NCI-H146 (cell line): ENCODE measurements at regions not wholly inside any gene's neighbourhood (a gene's known extent, or its start where the extent isn't known, plus 50 kb on each side); places are given as distances from the start of the nearest gene placed in this dataset.
"Not testable (repeated sequence)": the region's sequence is repeated elsewhere in the genome, so short reads cannot be mapped to it uniquely, and the experiment has no call there.

ENCODE experiments used
- DNase-seq: peaks from one replicate; lab custom pipeline; 2025; lab: John Stamatoyannopoulos, UW

DNA sequence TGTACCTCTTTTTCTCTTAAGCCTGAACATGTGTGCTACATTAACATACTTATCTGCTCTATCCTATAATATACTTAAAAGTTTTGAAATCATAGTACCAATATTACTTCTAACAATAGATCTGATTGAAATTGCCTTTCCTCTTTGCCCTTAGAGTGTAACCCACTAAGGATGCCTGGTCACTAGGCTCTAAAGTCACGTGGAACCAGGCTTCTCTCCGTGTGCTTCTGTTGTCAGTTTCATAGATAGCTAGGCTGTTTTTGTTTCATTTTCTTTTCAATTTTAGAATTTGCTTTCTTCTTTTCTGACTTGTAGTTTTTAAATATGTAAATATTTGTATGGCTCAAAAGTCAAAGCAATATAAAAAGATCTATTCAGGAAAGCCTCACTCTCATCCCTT, 100.5 kb upstream of the PZP start:
- not testable (repeated sequence) for DNase-seq

DNA sequence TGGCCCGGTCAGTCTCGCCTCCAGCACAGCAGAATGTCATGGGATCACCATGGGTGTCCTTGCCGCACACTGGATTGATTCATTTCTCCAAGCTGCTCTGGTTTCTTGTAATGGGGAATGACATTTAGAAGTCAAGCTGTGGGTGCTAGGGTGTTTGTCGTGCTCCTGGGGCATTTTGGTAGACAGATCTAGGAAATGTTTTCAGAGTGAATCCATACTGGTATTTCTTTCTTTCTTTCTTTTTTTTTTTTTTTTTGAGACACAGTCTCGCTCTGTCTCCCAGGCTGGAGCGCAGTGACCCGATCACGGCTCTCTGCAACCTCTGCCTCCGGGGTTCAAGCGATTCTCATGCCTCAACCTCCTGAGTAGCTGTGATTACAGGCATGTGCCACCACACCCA, 100.0 kb upstream of the PZP start:
- DNase-seq: not testable (repeated sequence)

DNA sequence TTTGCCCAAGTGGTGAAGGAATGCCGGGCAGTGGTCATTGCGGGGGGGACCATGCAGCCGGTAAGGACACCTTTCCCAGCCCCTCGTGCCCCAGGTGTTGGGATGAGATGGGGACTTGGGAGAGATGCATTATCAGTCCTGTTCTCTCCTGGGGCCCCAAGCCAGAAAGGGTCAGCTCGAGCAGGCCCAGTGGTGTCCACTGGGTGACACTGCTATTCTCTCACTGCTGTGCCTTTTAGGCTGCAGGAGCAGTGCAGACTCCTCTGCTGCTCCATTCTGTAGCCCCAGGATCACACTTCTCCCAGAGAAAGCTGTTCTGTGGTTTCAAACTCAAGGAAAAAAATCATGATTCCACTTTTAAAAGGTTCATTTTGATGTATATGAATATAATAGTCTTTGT, 99.1 kb upstream of the PZP start:
- not testable (repeated sequence) for DNase-seq

DNA sequence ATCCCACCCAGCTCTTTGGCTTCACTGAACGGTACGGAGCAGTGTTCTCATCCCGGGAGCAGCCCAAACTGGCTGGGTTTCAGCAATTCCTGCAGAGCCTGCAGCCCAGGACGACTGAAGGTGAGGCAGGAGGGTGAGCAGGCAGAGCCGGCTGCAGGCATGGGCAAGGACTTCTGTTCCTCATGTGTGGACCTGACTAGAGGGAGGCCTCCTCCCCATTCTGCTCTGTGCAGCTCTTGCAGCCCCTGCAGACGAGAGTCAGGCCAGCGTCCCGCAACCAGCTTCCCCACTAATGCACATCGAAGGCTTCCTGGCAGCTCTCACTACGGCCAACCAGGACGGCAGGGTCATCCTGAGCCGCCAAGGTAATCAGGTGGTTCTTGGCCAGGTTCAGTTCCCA, 97.8 kb upstream of the PZP start:
- not testable (repeated sequence) for DNase-seq

DNA sequence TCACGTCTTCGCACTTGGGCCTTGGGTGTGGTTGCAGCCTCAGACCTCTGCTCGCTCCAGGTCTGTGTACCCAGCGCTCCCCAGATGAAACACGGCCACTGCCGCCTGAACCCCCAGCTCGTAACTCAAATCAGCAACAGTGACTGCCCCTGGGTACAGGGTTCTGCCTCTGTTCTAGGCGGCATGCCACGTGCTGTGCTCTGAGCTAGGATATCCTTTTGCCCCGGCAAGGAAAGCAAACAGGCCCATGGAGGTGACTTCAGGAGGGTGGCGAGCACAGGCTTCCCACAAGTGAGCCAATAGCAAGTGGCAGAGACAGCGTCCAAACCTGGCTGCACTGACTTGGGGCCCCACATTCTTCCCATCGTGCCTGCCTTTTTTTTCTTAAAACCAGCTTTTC, 96.3 kb upstream of the PZP start:
- not testable (repeated sequence) for DNase-seq

DNA sequence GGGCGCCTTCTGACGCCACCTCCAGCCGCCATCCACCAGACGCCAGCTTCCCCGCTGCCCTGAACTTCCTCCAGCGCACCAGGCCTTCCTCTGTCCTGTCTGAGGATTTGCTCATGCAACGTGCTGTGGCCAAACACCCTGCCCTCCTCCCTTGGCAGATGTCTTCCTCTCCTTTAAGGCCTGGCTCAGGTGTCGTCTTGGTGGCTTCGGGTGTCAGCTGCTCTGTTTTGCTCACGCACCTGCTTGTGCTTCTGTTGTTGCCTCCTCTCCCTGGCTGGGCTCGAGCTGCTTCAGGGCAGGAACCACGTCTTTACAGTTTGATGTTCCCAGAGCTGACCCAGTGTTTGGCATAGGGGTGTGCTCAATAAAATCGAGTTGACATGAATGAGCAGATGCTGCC, 87.7 kb upstream of the PZP start:
- DNase-seq: not testable (repeated sequence)

DNA sequence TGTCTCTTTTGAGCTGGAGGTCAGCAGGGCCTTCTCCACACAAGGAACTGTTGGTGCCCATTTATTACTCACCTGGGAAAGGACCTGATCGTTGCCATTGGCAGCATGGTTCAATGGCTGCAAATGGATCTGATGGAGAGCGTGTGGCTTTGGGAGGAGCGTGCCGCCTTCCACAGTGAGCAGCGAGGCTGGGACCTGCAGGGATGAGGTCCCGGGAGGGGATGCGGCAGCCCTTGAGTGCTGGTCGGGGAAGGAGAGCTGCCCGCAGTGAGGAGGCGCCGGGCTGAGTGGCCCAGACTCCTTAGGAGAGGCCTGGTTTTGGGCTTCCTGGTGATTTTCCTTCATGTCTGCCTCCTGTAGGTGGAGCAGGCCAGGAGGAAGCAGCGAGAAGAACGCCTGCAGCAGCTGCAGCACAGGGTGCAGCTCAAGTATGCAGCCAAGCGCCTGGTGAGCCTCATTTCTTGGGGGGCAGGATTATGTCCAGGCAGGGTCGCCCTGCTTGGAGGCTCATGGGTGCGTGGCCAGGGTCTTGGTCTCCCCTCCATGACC, 86.0 kb upstream of the PZP start:
- not testable (repeated sequence) for DNase-seq

DNA sequence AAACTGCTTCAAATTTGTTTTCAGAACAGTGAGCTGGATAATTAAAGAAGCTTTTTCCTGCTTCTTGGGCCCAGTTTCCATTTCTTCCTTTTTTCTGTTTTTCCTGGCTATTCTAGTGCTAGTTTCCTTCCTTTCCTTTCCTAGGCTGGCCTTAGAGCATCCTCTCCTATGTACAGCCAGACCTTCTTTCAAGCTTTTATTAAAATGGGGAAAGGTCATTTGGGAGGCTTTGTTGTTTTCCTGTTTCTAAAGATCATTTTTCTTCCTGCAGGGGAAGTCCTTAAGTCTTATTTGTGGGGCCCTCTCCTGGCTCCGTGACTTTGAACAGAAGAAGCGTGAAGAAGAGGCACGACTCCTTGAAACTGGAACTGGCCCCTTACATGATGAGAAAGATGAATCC, 85.2 kb upstream of the PZP start:
- not testable (repeated sequence) for DNase-seq

DNA sequence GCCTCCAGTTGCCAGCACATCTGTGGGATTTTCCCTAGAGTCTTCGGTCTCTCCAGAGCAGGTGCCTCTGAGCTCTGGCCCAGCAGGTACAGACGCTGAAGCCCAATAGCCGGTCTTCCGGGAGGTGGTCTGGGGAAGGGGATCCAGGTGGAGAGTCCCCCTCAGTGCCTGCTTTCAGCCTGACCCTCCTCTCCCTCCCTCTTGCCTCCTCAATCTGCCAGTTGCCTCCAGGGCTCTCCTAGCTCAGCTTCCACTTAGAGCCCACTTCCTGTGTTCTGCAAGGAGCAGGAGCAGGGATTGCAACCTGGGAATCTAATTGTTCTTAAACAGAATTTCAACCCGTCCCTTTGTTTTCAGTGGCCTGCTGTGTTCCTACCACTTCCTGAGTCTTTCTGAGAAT, 81.8 kb upstream of the PZP start:
- not testable (repeated sequence) for DNase-seq

DNA sequence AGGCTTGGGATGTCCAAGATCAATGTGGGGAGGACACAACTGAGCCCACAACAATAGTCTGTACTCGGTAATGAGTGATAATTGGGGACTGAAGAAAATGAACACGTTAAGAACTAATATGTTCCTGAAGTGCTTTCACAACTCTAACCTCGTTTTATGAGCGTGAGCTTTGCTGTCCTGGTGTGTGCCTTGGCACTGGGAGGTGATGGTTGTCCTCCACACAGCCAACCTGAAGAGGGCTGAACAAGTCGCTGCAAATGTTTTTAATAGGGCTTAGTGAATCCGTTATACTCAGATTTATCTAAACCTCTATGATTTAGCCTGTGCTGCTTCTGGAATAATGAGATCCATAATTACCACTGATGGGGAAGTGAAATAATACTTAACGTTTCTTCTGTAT, 76.5 kb upstream of the PZP start:
- DNase-seq: not testable (repeated sequence)

DNA sequence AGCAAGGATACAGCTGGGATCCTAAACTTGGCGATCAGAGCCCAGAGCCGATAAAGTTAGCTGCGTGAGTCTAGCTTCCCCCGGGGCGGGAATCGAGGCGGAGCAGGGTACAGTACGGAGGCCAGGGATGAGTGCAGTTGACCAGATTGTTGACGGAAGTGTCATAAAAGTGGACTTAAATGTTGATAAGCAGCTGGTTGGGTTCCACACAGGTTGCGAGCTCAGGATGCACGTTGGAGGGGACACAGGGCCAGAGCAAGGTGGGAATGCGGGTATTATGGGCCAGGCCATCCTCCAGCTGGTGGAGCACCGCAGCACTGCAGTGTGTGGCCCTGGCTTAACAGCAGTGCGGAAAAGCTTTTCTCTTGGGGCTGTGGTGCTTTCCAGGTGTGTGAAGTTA, 76.0 kb upstream of the PZP start:
- peak; percentile 19 for DNase-seq

DNA sequence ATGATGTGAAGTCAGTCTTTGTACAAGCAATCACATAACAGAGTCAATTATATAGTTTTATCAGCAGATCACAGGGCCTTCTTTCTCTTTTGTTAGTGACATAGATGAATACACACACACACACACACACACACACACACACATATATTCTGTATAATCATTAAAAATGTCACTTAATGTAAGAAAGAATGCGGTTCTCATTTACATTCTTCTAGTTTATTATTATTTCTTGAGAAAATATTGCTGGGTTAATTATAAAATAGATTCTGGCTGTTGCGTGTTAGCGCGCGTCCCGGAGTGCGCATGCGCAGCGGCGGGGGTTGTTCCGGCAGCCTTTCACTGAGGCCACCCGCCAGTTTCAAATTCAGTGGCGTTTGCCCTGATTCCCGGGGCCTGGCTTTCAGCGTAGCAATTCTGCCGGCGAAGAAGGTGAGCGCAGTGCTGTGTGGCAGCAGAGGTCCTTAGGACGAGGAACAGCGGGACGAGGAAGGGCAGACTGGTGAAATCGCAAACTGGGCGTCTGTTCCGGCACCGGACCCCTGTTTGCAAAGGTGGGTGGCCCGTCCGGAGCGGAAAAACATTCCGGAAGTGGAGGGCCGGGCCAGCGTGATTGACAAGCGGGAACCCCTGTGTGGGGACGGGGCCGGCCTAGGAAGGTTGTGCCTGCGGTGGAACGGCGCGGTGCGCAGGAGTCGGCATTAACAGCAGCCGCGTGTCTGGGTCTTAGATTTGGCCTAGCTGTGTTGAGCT, 75.3 kb upstream of the PZP start:
- DNase-seq: peak; percentile 78

DNA sequence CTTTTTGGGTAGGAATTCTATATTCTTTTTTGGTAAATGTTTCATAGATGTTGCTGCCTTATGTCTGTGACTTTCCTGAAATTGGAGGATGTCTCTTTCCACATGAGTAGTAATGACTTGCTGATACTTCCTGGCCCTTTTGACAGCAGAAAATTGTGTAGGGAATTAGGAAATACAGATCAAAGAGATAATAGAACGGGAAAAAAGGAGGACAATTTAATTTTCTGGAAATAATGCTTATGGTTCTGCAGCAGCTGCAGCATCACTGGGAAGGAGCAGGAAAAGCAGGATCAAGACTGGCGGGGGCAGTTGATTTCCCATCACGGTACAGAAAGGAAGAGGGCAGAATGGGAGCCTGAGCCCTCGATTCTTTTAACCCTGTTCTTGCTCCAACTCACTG, 68.8 kb upstream of the PZP start:
- no peak for DNase-seq

DNA sequence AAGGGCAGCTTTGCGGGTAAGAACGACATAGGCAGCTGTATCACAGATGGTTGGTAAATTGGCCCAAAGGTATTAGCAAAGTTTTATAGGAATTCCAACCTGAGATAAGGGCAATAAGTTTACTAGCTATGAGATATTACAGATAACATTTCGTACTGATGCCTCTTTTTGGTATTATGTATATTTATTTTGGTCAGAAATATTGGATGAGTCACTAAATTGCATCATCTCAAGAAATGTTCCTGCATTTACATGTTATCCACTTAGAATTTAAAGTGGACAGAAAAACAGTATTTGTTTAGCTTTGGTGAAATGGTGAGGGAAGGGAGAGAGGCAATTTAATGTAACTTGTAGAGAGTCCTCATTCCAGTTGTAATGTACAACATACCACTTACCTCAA, 65.1 kb upstream of the PZP start:
- DNase-seq: no peak

DNA sequence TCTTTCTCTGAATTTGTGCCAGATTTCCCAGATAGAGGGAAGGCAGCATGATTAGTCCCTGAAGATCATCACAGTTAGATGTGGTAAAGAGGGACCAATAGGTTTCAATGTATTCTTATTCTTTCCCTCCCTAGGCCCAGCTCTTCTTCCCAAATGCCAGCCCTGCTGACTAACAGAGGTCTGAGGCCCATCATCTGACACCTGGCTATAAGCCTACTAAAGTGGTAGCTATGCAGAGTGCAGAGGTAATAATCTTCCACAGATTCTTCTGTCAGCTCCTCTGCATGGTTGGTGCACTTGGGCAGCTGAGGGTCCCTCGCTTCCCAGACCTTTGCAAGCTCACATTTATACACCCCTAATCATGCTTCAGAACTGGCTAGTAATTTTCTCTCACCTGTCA, 63.7 kb upstream of the PZP start:
- no peak for DNase-seq

DNA sequence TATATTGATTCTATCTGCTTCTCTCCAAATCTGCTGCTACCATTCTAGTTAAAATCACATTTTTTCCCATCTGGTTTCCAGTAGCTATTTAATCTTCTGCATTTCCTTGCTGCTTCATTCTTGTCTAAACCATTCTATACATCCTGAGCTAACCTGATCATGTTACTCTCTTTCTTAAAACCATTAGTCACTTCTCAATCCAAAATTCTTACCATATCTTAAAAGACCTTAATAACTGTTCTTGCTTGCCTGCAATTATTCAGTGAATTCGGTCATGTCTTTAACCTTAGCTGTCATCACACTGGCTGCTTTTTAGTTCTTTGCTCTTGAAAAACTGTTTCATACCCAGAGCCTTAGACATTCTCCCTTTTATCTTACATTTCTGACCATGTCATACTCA, 56.4 kb upstream of the PZP start:
- DNase-seq: no peak

DNA sequence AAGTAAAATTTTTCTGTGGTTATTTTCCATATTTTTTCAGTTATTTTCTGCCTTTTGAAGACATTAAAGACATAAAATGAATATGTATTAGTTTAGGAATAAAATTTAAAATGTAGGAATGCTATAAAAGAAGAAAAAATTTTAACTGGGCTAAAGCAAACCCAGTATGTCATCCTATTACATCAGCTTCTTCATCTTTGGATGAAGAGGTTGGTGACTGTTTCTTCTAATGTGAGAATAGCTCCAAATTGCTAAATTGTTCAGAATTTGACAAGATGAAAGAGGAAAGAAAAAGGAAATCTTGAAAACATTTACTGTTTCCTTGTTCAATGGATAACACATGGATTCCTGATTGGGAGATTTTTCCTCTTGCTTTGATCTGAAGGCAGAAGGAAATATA, 52.7 kb upstream of the PZP start:
- DNase-seq: no peak

DNA sequence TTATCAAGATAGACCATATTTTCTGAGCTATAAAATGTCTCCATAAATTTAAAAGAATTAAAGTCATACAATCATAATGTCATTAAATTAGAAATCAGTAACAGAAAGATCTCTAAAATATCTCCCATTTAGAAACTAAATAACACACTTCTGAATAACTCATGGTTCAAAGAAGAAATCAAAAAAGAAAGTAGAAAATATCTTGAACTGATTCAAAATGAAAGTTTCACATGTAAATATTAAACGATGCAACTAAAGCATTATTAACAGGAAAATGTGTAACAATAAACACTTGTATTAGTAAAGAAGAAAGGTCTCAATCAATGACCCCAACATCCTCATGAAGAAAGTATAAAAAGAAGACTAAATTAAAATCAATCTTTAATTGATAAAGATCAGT, 50.5 kb upstream of the PZP start:
- no peak for DNase-seq
